ENCODE measurements at regions not wholly inside any gene's neighbourhood (a gene's known extent, or its start where the extent isn't known, plus 50 kb on each side); places are given as distances from the start of the nearest gene placed in this dataset.

DNA sequence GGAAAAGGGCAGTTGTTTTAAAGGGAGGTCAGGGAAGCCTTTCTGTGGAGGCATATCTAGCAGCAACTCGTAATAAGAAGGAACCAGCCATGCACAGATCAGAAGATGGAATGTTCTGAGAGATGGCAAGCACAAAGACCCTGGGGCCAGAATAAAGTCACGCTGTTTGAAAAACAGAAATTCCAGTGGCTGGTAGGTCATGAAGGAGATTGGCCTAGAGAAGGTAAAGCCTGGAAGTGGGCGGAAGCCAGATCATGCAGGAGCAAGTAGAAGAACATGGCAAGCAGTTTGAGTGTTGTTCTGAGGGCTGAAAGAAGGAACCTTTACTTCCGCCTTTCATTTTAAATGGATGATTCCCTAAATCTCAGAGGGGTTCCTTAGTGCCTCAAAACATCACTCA lies 208.1 kb upstream of the PPP2R3A start:
- TF ChIP-seq POLR2A (IDR thresholded peaks at IDR 0.05) = no peak
- no peak for TF ChIP-seq CTCF (IDR thresholded peaks at IDR 0.05)
